ENCODE measurements at regions not wholly inside any gene's neighbourhood (a gene's known extent, or its start where the extent isn't known, plus 50 kb on each side); places are given as distances from the start of the nearest gene placed in this dataset.
"Not testable (repeated sequence)": the region's sequence is repeated elsewhere in the genome, so short reads cannot be mapped to it uniquely, and the experiment has no call there.

- DNase-seq, result no peak
Observed at GRCh38 chr11:8772571-8773519, 90.3 kb downstream of the RPL27A start.

GRCh38 chr11:8773916-8774539 lies 91.4 kb downstream of the RPL27A start:
- no peak for DNase-seq

- DNase-seq, result not testable (repeated sequence)
Observed at GRCh38 chr11:8774916-8775315, 92.3 kb downstream of the RPL27A start.

- DNase-seq, result no peak
Observed at GRCh38 chr11:8775332-8775731, 92.7 kb downstream of the RPL27A start.

- DNase-seq, result no peak
Observed at GRCh38 chr11:8775734-8776133, 93.1 kb downstream of the RPL27A start.

GRCh38 chr11:8776209-8776608 lies 93.6 kb downstream of the RPL27A start:
- no peak for DNase-seq

GRCh38 chr11:8777907-8778767 lies 95.5 kb downstream of the RPL27A start:
- no peak for DNase-seq

GRCh38 chr11:8779107-8779506 lies 96.5 kb downstream of the RPL27A start:
- no peak for DNase-seq

GRCh38 chr11:8779732-8780131 lies 97.1 kb downstream of the RPL27A start:
- DNase-seq, result no peak

GRCh38 chr11:8784954-8785353 lies 102.4 kb downstream of the RPL27A start:
- DNase-seq, result no peak

GRCh38 chr11:8785457-8785856 lies 102.9 kb downstream of the RPL27A start:
- no peak for DNase-seq

GRCh38 chr11:8785998-8786397 lies 103.4 kb downstream of the RPL27A start:
- DNase-seq, result no peak

- DNase-seq, result no peak
Observed at GRCh38 chr11:8786933-8787332, 104.3 kb downstream of the RPL27A start.

GRCh38 chr11:8787372-8787771 lies 104.8 kb downstream of the RPL27A start:
- no peak for DNase-seq

- DNase-seq, result no peak
Observed at GRCh38 chr11:8788616-8789015, 106.0 kb downstream of the RPL27A start.

- no peak for DNase-seq
Observed at GRCh38 chr11:8789864-8790263, 107.3 kb downstream of the RPL27A start.

GRCh38 chr11:8790968-8791367 lies 108.4 kb downstream of the RPL27A start:
- DNase-seq, result no peak

- no peak for DNase-seq
Observed at GRCh38 chr11:8792710-8793109, 110.1 kb downstream of the RPL27A start.

- DNase-seq, result peak; percentile 30 to 41
Observed at GRCh38 chr11:8793114-8793777, 110.7 kb downstream of the RPL27A start.

- DNase-seq, result no peak
Observed at GRCh38 chr11:8794126-8794525, 111.5 kb downstream of the RPL27A start.

GRCh38 chr11:8794677-8795103 lies 112.1 kb downstream of the RPL27A start:
- no peak for DNase-seq

- DNase-seq, result peak in 1 of 2 experiments; percentile 4
Observed at GRCh38 chr11:8796941-8797340, 114.0 kb upstream of the AKIP1 start.

GRCh38 chr11:8799273-8799672 lies 111.7 kb upstream of the AKIP1 start:
- no peak for DNase-seq
